GM12878 (cell line): ENCODE measurements at regions not wholly inside any gene's neighbourhood (a gene's known extent, or its start where the extent isn't known, plus 50 kb on each side); places are given as distances from the start of the nearest gene placed in this dataset.

ENCODE experiments used
- ATAC-seq: fragments of 200-7000 bp; cut with Tn5 transposase; 3 replicates; pipeline ENCODE4 v1.9.1; 2020; ENCODE audit warnings: mild to moderate bottlenecking, moderate library complexity
- BruUV-seq: library from RNA; stranded (reverse); fragments of 400-500 nt; replicated peaks from 2 replicates; lab custom pipeline; 2021; lab: Mats Ljungman, UMichigan
- CTCF ChIA-PET: fragments of 300-600 bp; sonication (Branson Sonifier 250); formaldehyde crosslinking; extraction: SDS; loops from one replicate; lab custom pipeline; 2021; ENCODE audit warnings: inconsistent platforms; lab: Yijun Ruan, JAX
- POLR2A ChIA-PET: fragments of 350-600 bp; formaldehyde crosslinking; extraction: SDS; loops from one replicate; lab custom pipeline; 2021; ENCODE audit warnings: inconsistent platforms; lab: Charles Lee
- RAD21 ChIA-PET: fragments of 300-600 bp; sonication (Branson Sonifier 250); formaldehyde crosslinking; loops from one replicate; lab custom pipeline; 2023; ENCODE audit warnings: antibody characterized with exemption; ENCODE audit not compliant: unreplicated experiment; lab: Charles Lee
- SMC1A ChIA-PET: fragments of 300-600 bp; sonication (Branson Sonifier 250); formaldehyde crosslinking; loops from one replicate; lab custom pipeline; 2023; ENCODE audit not compliant: unreplicated experiment, uncharacterized antibody; lab: Charles Lee
- DNase-seq: peaks from one replicate; pipeline ENCODE4 v3.0.0-alpha.2; 2011; ENCODE audit warnings: low read depth, low spot score
- FAIRE-seq: peaks from 3 replicates; lab custom pipeline; 2011; peaks lifted over from hg19 to GRCh38; lab: Jason Lieb, UNC
- H2AFZ ChIP-seq: 2 replicates; pipeline ENCODE4 v1.6.0; 2011; ENCODE audit warnings: low read depth, low read length, control low read depth; ENCODE audit not compliant: control insufficient read depth
- H3K27ac ChIP-seq: 2 replicates; pipeline ENCODE4 v1.5.1; 2011; ENCODE audit warnings: control low read depth; ENCODE audit not compliant: control insufficient read depth, insufficient read depth
- H3K27me3 ChIP-seq, 2 experiments: replicated peaks in 1 of 2; 2 replicates each; pipeline versions ENCODE4 v1.6.0 to v1.6.1; 2011; ENCODE audit warnings: low read length in 1 of 2; ENCODE audit not compliant: control insufficient read depth in 2 of 2, insufficient read depth in 2 of 2
- H3K36me3 ChIP-seq, 2 experiments: 2 replicates each; pipeline ENCODE4 v1.5.1; 2011; ENCODE audit warnings: low read length in 1 of 2; ENCODE audit not compliant: control insufficient read depth in 2 of 2, insufficient read depth in 2 of 2
- H3K4me1 ChIP-seq: 2 replicates; pipeline ENCODE4 v1.6.1; 2011; ENCODE audit warnings: mild to moderate bottlenecking, low read length, moderate library complexity, mixed read lengths; ENCODE audit not compliant: control insufficient read depth, insufficient read depth
- H3K4me2 ChIP-seq: 2 replicates; pipeline ENCODE4 v1.6.0; 2011; ENCODE audit warnings: control low read depth; ENCODE audit not compliant: control insufficient read depth, insufficient read depth
- H3K4me3 ChIP-seq: fragments of 200-600 bp; sonication (generic); 2 replicates; pipeline ENCODE4 v1.5.1; 2016
- H3K79me2 ChIP-seq: 2 replicates; pipeline ENCODE4 v1.6.0; 2011; ENCODE audit warnings: low read length; ENCODE audit not compliant: control insufficient read depth, insufficient read depth
- H3K9ac ChIP-seq: 2 replicates; pipeline ENCODE4 v1.8.0; 2011; ENCODE audit warnings: low read length, control low read depth, mixed read lengths; ENCODE audit not compliant: control insufficient read depth, insufficient read depth
- H3K9me3 ChIP-seq: replicated peaks from 3 replicates; pipeline ENCODE4 v1.5.1; 2011; ENCODE audit warnings: mild to moderate bottlenecking, low read length; ENCODE audit not compliant: control insufficient read depth, insufficient read depth
- H4K20me1 ChIP-seq: 2 replicates; pipeline ENCODE4 v1.6.0; 2011; ENCODE audit not compliant: control insufficient read depth, insufficient read depth
- BACH1 ChIP-seq: fragments of 450-650 bp; IDR thresholded peaks from 2 replicates; pipeline ENCODE4 v1.6.1; 2017; ENCODE audit warnings: mild to moderate bottlenecking, borderline replicate concordance
- CHD4 ChIP-seq: fragments of 200-600 bp; sonication (generic); IDR thresholded peaks from 2 replicates; pipeline ENCODE4 v1.6.1; 2016; ENCODE audit warnings: mild to moderate bottlenecking
- HDAC6 ChIP-seq: fragments of 200-600 bp; sonication (generic); IDR thresholded peaks from one replicate; pipeline ENCODE4 v1.8.0; 2017; ENCODE audit warnings: antibody characterized with exemption; ENCODE audit not compliant: unreplicated experiment
- MEF2A ChIP-seq: IDR thresholded peaks from 2 replicates; pipeline ENCODE4 v1.6.1; 2011; ENCODE audit warnings: low read depth, mild to moderate bottlenecking, low read length, moderate library complexity; ENCODE audit not compliant: insufficient read depth
- MEF2B ChIP-seq: fragments of 450-650 bp; IDR thresholded peaks from 2 replicates; pipeline ENCODE4 v1.6.1; 2018; ENCODE audit warnings: mild to moderate bottlenecking, moderate library complexity; ENCODE audit not compliant: partially characterized antibody, poor library complexity, severe bottlenecking
- NFXL1 ChIP-seq: fragments of 450-650 bp; IDR thresholded peaks from 2 replicates; pipeline ENCODE4 v1.6.1; 2017; ENCODE audit warnings: antibody characterized with exemption, mild to moderate bottlenecking, borderline replicate concordance
- PML ChIP-seq: IDR thresholded peaks from 2 replicates; pipeline ENCODE4 v1.6.1; 2012; ENCODE audit warnings: low read length, inconsistent platforms
- SRF ChIP-seq, 2 experiments: IDR thresholded peaks; 2 replicates each; pipeline ENCODE4 v1.6.1; 2011; ENCODE audit warnings: low read depth in 2 of 2, low read length in 2 of 2, mild to moderate bottlenecking in 1 of 2, moderate library complexity in 1 of 2
- SUZ12 ChIP-seq: fragments of 200-600 bp; sonication (generic); IDR thresholded peaks from one replicate; pipeline ENCODE4 v1.6.1; 2018; ENCODE audit warnings: antibody characterized with exemption, mild to moderate bottlenecking; ENCODE audit not compliant: unreplicated experiment
- ZSCAN29 ChIP-seq: fragments of 450-650 bp; IDR thresholded peaks from 2 replicates; pipeline ENCODE4 v1.6.1; 2017; ENCODE audit warnings: mild to moderate bottlenecking, moderate library complexity
- WGBS: methylation state at CpG from one replicate; pipeline ENCODE4 v1.1.6; 2016; ENCODE audit warnings: low lambda C conversion rate; ENCODE audit not compliant: insufficient replicate concordance, insufficient coverage; ENCODE audit errors: missing lambda C conversion rate; 5-methylcytosine and 5-hydroxymethylcytosine counted together
- in situ Hi-C: fragments of 300-500 bp; cut with MboI; formaldehyde crosslinking; loops from 9 replicates; pipeline ENCODE4 v1.14.3; 2018; ENCODE audit warnings: mixed read lengths
- intact Hi-C: fragments of 100-400 bp; cut with micrococcal nuclease; formaldehyde crosslinking; loops from one replicate; pipeline ENCODE4 v1.14.2; 2022; ENCODE audit not compliant: unreplicated experiment
- TF ChIP-seq, protein P1 (sequence below): IDR thresholded peaks from 2 replicates; pipeline ENCODE4 v1.6.1; 2011; ENCODE audit warnings: mild to moderate bottlenecking, low read depth, low read length, moderate library complexity; ENCODE audit not compliant: insufficient replicate concordance
- TF ChIP-seq, protein P2 (sequence below): IDR thresholded peaks from 2 replicates; pipeline ENCODE4 v1.6.1; 2011; ENCODE audit warnings: low read depth, mild to moderate bottlenecking, low read length, moderate library complexity, borderline replicate concordance; ENCODE audit errors: extremely low read depth
- TF ChIP-seq, protein P3 (sequence below): fragments of 450-650 bp; IDR thresholded peaks from 2 replicates; pipeline ENCODE4 v1.6.1; 2017; ENCODE audit warnings: mild to moderate bottlenecking, low read depth, inconsistent platforms; ENCODE audit not compliant: poor library complexity, severe bottlenecking
- TF ChIP-seq, protein P4 (sequence below): IDR thresholded peaks from 2 replicates; pipeline ENCODE4 v1.6.1; 2011; ENCODE audit warnings: borderline replicate concordance, low read depth, mild to moderate bottlenecking, moderate library complexity, low read length; ENCODE audit not compliant: insufficient read depth, poor library complexity, severe bottlenecking

DNA sequence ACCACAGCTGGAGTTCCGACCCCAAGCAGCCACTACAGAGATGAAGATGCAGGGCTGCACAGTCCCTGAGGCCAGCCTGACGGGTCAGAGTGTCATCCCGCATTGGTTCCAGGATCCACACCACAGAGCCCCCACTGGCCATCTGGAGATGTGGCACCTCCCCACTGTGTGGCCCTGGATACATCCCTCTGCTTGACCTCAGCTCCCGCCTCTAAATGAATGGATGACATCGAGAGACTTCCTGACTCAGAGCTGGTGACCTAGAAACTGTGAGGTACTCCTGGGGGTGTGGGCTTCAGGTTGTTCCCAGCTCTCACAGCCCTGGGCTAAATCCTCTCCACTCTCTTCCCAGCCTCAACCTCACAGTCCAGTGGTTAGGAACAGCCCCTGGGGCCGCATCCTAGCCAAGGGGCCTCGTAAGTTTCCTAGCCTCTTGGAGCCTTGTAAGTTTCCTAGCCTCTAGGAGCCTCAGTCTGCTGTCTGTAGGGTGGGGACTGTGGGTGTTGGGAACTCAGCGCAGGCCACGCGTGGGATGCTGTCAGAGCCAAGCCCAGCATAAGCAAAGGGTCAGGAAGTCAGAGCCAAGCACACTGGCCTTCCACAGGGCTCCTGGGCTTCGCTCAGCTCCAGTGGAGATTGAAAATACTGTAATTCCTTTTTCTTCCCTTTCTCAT lies 87.5 kb upstream of the RUNX3 start:
- POLR2A ChIA-PET: no interaction called here

More for the DNA sequence above, 87.5 kb upstream of the RUNX3 start:
- Histone ChIP-seq H3K27ac (no peak overlapping the region), H3K9me3 (no peaks in the 10 kb centered on the region), H3K4me2 (no peak overlapping the region), H3K36me3 (no peaks in the 10 kb centered on the region), H4K20me1 (no peaks in the 10 kb centered on the region), H3K27me3 (no peaks in the 10 kb centered on the region), H3K4me3 (no peak overlapping the region), H3K79me2 (peaks cover 9% of the 10 kb centered on the region), H3K9ac (no peak overlapping the region), H2AFZ (no peak overlapping the region), H3K4me1 (peaks cover 47% of the 10 kb centered on the region)
- DNase-seq (no peak), ATAC-seq (no peak), FAIRE-seq (no peak)
- CTCF ChIA-PET: interaction anchor here (0.9 to 1.1 kb wide), 3 partner anchors 18 to 21 kb away, joined by 3 read pairs; no protein-coding TSS in a partner anchor
- RAD21 ChIA-PET: interaction anchor here (0.9 kb wide), 1 partner anchor 53 kb away, joined by 3 read pairs; no protein-coding TSS in a partner anchor
- SMC1A ChIA-PET: interaction anchor here (1.3 to 2.1 kb wide), 6 partner anchors 9 to 90 kb away, joined by 3 to 8 read pairs (median 4); no protein-coding TSS in a partner anchor
- in situ Hi-C loops: loop anchor here (25.0 kb wide), 1 partner anchor 1430 kb away; no protein-coding TSS in a partner anchor
- no peak for TF ChIP-seq NFXL1
- no peak for TF ChIP-seq ZSCAN29
- TF ChIP-seq, protein P1, sequence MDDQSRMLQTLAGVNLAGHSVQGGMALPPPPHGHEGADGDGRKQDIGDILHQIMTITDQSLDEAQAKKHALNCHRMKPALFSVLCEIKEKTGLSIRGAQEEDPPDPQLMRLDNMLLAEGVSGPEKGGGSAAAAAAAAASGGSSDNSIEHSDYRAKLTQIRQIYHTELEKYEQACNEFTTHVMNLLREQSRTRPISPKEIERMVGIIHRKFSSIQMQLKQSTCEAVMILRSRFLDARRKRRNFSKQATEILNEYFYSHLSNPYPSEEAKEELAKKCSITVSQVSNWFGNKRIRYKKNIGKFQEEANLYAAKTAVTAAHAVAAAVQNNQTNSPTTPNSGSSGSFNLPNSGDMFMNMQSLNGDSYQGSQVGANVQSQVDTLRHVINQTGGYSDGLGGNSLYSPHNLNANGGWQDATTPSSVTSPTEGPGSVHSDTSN: no peak
- TF ChIP-seq, protein P2, sequence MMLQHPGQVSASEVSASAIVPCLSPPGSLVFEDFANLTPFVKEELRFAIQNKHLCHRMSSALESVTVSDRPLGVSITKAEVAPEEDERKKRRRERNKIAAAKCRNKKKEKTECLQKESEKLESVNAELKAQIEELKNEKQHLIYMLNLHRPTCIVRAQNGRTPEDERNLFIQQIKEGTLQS: no peak
- TF ChIP-seq BACH1: no peak
- no peak for TF ChIP-seq SUZ12
- TF ChIP-seq MEF2B: no peak
- TF ChIP-seq, protein P3, sequence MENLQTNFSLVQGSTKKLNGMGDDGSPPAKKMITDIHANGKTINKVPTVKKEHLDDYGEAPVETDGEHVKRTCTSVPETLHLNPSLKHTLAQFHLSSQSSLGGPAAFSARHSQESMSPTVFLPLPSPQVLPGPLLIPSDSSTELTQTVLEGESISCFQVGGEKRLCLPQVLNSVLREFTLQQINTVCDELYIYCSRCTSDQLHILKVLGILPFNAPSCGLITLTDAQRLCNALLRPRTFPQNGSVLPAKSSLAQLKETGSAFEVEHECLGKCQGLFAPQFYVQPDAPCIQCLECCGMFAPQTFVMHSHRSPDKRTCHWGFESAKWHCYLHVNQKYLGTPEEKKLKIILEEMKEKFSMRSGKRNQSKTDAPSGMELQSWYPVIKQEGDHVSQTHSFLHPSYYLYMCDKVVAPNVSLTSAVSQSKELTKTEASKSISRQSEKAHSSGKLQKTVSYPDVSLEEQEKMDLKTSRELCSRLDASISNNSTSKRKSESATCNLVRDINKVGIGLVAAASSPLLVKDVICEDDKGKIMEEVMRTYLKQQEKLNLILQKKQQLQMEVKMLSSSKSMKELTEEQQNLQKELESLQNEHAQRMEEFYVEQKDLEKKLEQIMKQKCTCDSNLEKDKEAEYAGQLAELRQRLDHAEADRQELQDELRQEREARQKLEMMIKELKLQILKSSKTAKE: no peak
- no peak for TF ChIP-seq SRF (IDR thresholded peaks at IDR 0.05; ENCODE audit: low read depth in 2 of 2, low read length in 2 of 2)
- no peak for TF ChIP-seq HDAC6
- TF ChIP-seq, protein P4, sequence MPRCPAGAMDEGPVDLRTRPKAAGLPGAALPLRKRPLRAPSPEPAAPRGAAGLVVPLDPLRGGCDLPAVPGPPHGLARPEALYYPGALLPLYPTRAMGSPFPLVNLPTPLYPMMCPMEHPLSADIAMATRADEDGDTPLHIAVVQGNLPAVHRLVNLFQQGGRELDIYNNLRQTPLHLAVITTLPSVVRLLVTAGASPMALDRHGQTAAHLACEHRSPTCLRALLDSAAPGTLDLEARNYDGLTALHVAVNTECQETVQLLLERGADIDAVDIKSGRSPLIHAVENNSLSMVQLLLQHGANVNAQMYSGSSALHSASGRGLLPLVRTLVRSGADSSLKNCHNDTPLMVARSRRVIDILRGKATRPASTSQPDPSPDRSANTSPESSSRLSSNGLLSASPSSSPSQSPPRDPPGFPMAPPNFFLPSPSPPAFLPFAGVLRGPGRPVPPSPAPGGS: no peak
- no peak for TF ChIP-seq PML
- TF ChIP-seq MEF2A: no peak
- no peak for TF ChIP-seq CHD4
- no TSS peak for BruUV-seq
- 94% methylated on average over 11 of the region's 11 CpGs for WGBS
- intact Hi-C loops: no loop called here
